Vagina (tissue), 2 donors: ENCODE measurements at regions not wholly inside any gene's neighbourhood (a gene's known extent, or its start where the extent isn't known, plus 50 kb on each side); places are given as distances from the start of the nearest gene placed in this dataset.

Experiments
- CTCF ChIP-seq, 3 experiments: fragments of 450-650 bp in 2 of 3; fragments of 200-600 bp in 1 of 3; sonication (generic) in 1 of 3; IDR thresholded peaks; one replicate each; pipeline ENCODE4 v1.5.1; 2017 to 2019; ENCODE audit warnings: antibody characterized with exemption in 3 of 3, mild to moderate bottlenecking in 2 of 3, moderate library complexity in 2 of 3
- POLR2A ChIP-seq, 2 donors: fragments of 450-650 bp; IDR thresholded peaks; one replicate each; pipeline ENCODE4 v1.6.1; 2017; ENCODE audit warnings: antibody characterized with exemption in 2 of 2, mild to moderate bottlenecking in 2 of 2, moderate library complexity in 2 of 2

- TF ChIP-seq POLR2A (IDR thresholded peaks at IDR 0.05) (no peak), CTCF (IDR thresholded peaks at IDR 0.05) (no peak)
These were observed 151.4 kb downstream of the GXYLT1 start for GRCh38 chr12:41993283-41993682.
